ENCODE measurements at regions not wholly inside any gene's neighbourhood (a gene's known extent, or its start where the extent isn't known, plus 50 kb on each side); places are given as distances from the start of the nearest gene placed in this dataset.
A peak's percentile ranks its signal among the peaks of the same experiment; 100 is the strongest.
"Not testable (repeated sequence)": the region's sequence is repeated elsewhere in the genome, so short reads cannot be mapped to it uniquely, and the experiment has no call there.

- no peak for DNase-seq
Observed at GRCh38 chr5:110812639-110813038, 73.8 kb downstream of the SLC25A46 start.

GRCh38 chr5:110815916-110816605 is 77.3 kb downstream of the SLC25A46 start:
- DNase-seq: no peak

GRCh38 chr5:110817459-110817858 is 78.7 kb downstream of the SLC25A46 start:
- no peak for DNase-seq

DNA sequence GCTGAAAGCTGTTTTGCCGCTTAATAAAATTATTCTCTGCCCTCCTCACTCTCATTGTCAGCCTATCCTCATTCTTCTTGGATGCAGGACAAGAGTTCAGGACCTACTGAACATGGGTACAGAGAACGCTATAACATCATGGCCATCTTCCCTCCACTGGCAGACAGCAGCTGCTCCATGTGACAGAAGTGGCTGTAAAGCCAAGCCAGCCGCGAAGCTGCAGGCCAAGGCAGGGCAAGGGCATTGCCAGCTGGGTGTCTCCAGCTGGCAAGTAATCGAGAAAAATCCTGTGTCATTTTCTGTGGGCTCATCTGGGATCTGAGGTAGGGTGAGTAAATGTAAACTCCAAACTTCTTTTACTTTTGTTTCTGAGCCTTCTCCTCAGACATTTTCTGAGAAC is 84.8 kb downstream of the SLC25A46 start:
- no peak for DNase-seq

DNA sequence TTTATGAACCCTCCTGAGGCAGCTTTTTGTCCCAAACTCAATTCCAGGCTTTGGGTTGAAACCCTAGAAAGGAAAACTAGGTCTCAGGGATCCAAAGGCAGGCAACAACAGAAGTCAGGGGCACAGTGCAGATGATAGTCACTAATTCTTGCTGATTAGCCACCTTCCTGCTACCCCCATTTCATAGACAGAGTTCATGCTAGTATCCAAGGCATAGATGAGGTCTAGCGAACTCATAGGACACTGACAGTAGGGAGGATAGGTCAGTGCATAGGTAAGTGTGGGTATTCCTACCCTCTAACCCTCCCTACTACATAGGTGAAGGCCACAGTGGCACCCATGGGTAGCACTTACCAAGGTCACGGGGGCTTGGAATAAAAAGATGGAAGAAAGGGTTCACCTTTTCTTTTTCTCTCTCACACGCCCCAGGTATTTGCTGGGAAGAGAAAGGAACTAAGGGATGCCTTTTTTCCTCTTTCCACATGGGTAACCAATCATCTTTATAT is 86.2 kb downstream of the SLC25A46 start:
- DNase-seq: no peak

DNA sequence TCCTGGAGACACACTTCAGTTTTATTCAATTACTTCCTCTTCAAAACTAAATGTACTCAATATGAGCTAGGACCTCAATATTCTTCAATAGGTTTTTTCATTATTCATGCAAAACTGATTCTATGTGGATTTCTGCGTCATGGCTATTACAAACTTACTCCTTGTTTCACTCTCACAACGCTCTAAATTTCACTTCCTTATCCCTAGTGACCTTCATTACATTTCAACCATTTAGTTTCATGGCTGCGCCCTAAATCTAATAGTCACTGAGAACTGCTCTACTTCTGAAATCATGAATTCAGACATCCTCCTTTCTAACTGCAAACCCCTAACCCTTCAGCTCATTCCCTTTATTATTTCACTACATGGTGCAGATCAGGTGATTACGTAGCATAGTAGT is 93.9 kb downstream of the SLC25A46 start:
- no peak for DNase-seq

GRCh38 chr5:110834933-110835332 is 96.1 kb downstream of the SLC25A46 start:
- DNase-seq: not testable (repeated sequence)

GRCh38 chr5:110836851-110837250 is 98.0 kb downstream of the SLC25A46 start:
- DNase-seq: no peak

- DNase-seq: not testable (repeated sequence)
Observed at GRCh38 chr5:110838357-110838756, 99.5 kb downstream of the SLC25A46 start.

DNA sequence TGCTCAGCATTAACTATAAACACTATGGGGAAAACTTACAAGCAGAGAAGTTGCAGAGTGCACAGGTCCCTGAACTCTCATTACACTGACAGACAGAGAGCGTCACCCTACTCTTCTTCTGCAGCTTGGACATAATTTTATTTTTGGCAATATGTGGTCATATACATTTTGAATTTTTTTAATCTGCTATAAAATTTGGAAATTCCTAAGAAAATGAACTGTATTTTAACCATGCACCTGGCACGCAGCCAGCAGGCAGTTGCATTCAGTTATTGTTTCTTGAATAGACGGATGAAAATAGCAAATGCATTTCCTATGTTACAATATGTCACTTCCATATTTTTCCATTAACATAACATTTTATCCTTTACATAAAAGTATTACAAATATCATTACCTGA is 100.2 kb downstream of the SLC25A46 start:
- no peak for DNase-seq

DNA sequence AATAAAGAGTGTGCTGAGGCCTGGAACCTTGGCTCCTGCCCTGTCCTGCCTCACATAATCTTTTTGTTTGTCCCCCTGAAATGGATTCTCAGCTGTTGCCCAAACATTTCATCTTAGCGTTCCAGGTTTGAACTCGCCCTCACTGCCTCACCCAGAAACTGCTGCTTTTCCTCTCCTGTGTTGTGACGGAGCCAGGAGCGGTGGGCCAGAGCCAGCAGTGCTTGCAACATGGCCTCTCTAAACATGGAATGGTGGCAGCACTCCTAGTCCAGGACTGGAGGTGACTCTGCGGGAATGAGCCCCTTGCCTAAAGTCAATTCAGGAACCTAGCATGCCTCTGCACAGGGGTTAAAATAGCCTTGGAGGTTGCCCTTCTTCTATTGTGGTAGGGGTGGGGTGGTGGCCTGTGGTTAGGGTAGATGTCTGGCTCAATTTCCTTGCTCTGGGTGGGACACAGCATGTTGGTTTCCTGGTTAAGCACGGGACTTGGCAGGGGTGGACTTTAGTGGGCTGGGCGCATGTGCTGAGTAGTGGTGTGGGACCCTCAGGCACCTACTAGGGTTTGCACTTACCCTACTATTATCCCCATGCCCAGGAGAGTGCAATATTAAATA is 101.6 kb downstream of the SLC25A46 start:
- DNase-seq: no peak

GRCh38 chr5:110841137-110841536 is 102.3 kb downstream of the SLC25A46 start:
- DNase-seq: no peak

DNA sequence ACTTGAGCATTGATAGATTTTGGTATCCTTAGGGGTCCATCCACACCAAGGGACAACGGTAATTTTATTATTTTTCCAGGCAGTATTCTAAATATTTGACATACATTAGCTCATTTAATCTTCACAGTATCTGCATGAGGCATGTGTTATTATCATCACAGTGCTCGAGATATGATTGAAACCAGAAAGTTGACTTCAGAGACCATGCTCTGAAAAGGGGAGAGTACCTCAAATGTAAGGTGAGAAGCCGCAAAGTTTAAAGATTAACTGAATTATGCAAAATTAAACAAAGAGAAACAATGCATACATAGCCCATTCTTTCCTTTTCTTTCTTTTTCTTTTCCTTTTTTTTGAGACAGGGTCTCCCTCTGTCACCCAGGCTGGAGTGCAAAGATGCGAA is 104.1 kb downstream of the SLC25A46 start:
- DNase-seq: no peak

DNA sequence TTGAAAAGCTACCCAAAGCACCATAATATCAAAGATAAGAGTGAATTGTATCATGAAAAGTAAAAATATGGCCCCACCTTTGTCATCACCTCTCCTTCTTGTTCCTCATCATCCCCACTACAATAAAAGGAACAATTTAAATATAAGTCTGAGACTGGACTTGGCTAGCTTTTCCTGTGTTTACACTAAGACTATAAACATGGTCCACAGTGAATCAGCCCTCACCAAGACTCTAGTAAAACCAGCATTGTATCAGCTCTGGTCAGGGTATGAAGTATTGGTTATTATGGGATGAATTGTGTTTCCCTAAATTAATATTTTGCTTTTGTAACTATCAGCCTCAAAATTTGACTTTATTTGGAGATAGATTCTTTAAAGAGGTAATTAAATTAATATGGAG is 105.4 kb downstream of the SLC25A46 start:
- DNase-seq: no peak

DNA sequence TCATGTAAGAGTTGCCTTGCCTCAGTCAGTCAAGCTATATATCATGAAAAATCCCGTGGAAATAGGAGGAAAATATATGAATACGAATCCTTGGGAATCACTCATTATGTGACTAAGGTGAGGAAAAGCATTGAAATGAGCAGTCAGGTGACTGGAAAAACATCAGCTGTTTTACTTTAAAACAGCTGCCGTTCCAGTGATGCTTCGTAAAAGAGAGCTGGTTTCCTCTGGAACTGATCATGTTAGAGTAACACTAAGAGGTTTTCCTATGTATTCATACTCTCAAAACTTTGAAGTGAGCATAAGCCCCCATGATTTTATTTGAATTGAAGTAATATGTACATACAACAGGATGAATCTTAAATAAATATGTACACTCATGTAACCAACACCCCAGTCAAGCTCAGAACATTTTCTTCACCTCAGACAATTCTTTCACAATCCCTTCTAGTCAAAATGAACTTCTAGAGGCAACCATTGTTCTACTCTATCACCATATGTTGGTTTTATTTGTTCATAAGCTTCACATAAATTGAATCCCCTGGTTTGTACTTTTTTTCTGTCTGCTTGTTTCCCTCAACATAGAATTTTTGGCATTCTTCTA is 107.7 kb downstream of the SLC25A46 start:
- no peak for DNase-seq

GRCh38 chr5:110851357-110851756 is 112.5 kb downstream of the SLC25A46 start:
- DNase-seq: no peak

GRCh38 chr5:110852053-110852452 is 113.2 kb downstream of the SLC25A46 start:
- DNase-seq: no peak

DNA sequence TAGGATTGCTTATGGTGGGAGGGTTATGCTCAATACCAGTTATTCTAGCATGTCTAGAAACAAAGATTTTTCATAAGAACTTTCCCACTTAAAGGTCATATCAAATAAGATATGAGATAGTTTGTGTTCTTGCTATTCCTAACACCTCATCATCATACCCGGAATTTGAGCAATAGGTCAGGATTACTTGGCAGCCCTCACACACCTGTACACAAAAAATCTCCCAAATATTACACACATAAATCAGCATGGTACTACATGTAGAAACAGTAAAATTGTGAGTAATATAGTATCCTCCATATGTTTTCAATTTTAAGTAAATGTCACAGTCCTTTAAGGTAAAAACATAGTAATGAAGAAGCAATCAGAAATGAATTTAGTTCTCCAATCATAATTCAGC is 113.7 kb downstream of the SLC25A46 start:
- DNase-seq: no peak

GRCh38 chr5:110853267-110853666 is 114.5 kb downstream of the SLC25A46 start:
- DNase-seq: no peak

DNA sequence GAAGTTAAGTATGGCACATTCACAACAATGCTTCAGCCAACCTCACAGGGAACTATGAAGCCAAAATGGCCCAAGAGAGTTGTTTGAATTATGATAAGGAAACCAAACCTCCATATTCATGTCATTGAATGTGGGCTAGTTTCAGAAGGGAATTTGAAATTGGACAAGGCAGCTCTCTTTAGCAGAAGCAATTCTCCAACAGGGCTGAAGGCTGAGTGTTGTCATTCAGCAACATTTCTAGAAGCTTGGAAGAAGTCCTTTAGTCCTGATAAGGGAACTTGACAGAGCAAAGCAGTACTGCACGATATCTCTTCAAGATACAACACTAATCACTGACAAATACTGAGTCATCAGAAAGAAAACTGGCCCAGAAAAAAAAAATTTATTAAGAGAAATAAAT is 115.4 kb downstream of the SLC25A46 start:
- DNase-seq: no peak

DNA sequence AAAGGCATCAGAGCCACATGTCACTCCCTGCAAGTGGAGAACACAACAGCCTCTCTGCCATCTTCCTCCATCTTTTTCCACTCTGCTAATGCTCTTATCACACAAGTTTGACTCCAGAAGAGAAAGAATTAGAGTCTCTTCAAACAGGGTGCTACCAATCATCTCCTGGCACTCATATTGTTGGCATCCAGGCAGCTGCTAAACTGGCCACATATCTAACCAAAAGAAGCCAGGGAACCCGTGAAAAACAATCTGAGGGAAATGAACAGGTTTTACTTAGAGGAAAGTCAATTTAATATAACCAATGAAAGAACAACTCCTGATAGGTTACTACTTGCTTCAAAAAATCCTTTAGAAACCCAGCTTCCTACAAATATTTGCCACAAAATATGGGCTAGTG is 117.2 kb downstream of the SLC25A46 start:
- DNase-seq: no peak

DNA sequence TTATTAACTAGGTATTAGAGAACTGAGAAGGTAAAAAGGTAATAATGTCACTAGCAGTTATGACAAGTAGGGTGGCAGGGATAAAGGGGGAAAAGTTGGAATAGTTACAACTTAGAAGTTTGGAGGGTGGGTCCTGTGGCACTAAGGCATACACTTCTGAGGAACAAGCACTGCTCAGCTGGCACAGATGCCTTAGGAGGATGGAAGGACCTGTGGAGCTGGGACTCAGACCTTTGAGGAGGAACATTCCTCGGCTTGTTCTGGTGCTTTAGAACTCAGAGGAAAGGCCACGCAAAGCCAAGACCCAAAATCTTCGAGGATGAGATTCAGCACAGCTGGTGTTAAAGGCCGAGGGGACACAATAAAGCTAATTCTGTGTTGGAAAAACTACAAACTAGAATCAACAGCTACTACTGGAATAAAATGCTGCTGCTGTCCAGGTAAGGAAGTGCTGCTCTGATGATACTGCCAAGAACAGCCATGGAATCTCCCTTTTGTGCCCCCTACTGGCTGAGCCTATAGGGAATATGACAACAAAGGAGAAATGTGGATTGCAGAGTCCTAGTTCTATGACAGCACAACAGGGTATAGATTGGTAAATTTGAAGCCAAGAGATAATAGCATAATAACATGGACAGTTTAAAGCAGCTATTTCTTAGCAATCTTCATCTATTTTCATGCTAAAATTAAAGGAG is 126.7 kb downstream of the SLC25A46 start:
- peak in 1 of 2 experiments; percentile 14 for DNase-seq

- DNase-seq: no peak
Observed at GRCh38 chr5:110869927-110870326, 131.1 kb downstream of the SLC25A46 start.

- DNase-seq: no peak
Observed at GRCh38 chr5:110872200-110872599, 133.4 kb downstream of the SLC25A46 start.
